HFF-Myc (cell line): ENCODE measurements at regions not wholly inside any gene's neighbourhood (a gene's known extent, or its start where the extent isn't known, plus 50 kb on each side); places are given as distances from the start of the nearest gene placed in this dataset.

Experiments used
- DNase-seq: peaks from one replicate; pipeline ENCODE4 v3.0.0-alpha.2; 2011; ENCODE audit warnings: low read depth; ENCODE audit errors: extremely low read depth
- H3K4me3 ChIP-seq: replicated peaks from 2 replicates; pipeline ENCODE4 v1.5.1; 2011; ENCODE audit warnings: low read depth, mild to moderate bottlenecking, control low read depth, low read length
- CTCF ChIP-seq: IDR thresholded peaks from 2 replicates; pipeline ENCODE4 v1.5.1; 2012; ENCODE audit warnings: mild to moderate bottlenecking, low read depth, low read length, control low read depth; ENCODE audit errors: missing control alignments

- H3K4me3 ChIP-seq = no peak overlapping the region
- no peak for TF ChIP-seq CTCF
- no peak for DNase-seq
These were observed 376.3 kb downstream of the PDCD6IP start for GRCh38 chr3:34174740-34175139.

- H3K4me3 ChIP-seq = no peak overlapping the region
- no peak for DNase-seq
- no peak for TF ChIP-seq CTCF
These were observed 377.3 kb downstream of the PDCD6IP start for GRCh38 chr3:34175636-34176176.

- no peak overlapping the region for H3K4me3 ChIP-seq
- no peak for DNase-seq
- TF ChIP-seq CTCF = no peak
These were observed 378.3 kb downstream of the PDCD6IP start for GRCh38 chr3:34176723-34177122.

- H3K4me3 ChIP-seq = no peak overlapping the region
- TF ChIP-seq CTCF = no peak
- no peak for DNase-seq
These were observed 380.0 kb downstream of the PDCD6IP start for GRCh38 chr3:34178415-34178814.

GRCh38 chr3:34179716-34180115 is 381.3 kb downstream of the PDCD6IP start:
- no peak overlapping the region for H3K4me3 ChIP-seq
- no peak for DNase-seq
- no peak for TF ChIP-seq CTCF

GRCh38 chr3:34180532-34180931 is 382.1 kb downstream of the PDCD6IP start:
- H3K4me3 ChIP-seq = no peak overlapping the region
- no peak for TF ChIP-seq CTCF
- DNase-seq = no peak

GRCh38 chr3:34183114-34183513 is 384.7 kb downstream of the PDCD6IP start:
- no peak overlapping the region for H3K4me3 ChIP-seq
- no peak for DNase-seq
- TF ChIP-seq CTCF = no peak
